ENCODE measurements at regions not wholly inside any gene's neighbourhood (a gene's known extent, or its start where the extent isn't known, plus 50 kb on each side); places are given as distances from the start of the nearest gene placed in this dataset.

DNA sequence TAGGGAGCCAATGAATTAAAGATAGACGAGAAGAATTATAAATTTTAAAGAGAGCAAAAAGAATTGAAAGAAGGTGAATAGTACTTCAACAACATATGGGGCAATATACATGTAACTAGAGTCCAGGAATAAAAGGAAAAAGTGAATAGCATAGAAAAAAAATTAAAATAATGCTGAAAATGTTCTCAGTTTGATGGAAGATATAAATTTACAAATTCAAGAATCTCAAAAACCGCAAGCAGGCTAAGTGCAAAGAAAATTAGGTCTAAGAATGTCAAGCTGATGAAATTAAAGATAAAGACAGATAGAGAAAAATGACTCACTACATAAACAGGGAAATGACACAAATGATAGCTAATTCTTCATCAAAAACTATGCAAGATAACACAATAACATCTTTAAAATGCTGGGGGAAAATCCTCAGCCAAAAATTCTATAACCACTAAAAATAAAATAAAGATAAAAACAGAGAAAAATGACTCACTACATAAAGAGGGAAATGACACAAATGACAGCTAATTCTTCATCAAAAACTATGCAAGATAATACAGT lies 326.3 kb downstream of the TBX15 start:
- TF ChIP-seq, protein P1, sequence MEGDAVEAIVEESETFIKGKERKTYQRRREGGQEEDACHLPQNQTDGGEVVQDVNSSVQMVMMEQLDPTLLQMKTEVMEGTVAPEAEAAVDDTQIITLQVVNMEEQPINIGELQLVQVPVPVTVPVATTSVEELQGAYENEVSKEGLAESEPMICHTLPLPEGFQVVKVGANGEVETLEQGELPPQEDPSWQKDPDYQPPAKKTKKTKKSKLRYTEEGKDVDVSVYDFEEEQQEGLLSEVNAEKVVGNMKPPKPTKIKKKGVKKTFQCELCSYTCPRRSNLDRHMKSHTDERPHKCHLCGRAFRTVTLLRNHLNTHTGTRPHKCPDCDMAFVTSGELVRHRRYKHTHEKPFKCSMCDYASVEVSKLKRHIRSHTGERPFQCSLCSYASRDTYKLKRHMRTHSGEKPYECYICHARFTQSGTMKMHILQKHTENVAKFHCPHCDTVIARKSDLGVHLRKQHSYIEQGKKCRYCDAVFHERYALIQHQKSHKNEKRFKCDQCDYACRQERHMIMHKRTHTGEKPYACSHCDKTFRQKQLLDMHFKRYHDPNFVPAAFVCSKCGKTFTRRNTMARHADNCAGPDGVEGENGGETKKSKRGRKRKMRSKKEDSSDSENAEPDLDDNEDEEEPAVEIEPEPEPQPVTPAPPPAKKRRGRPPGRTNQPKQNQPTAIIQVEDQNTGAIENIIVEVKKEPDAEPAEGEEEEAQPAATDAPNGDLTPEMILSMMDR (IDR thresholded peaks at IDR 0.05), result no peak
- TF ChIP-seq POLR2AphosphoS5 (IDR thresholded peaks at IDR 0.05), result no peak
